ENCODE measurements at regions not wholly inside any gene's neighbourhood (a gene's known extent, or its start where the extent isn't known, plus 50 kb on each side); places are given as distances from the start of the nearest gene placed in this dataset.

GRCh38 chr1:214952648-214953047 lies 129.9 kb upstream of the KCNK2 start:
- TF ChIP-seq POLR2A (IDR thresholded peaks at IDR 0.05), result no peak
- no peak for TF ChIP-seq CTCF (IDR thresholded peaks at IDR 0.05)
- H3K36me3 ChIP-seq (replicated peaks in 1 of 2), result no peaks in the 10 kb centered on the region
- H3K9me3 ChIP-seq (replicated peaks in 1 of 3), result no peaks in the 10 kb centered on the region
- DNase-seq, result no peak
- no peak overlapping the region for H3K27ac ChIP-seq
- 74 to 90% (median 86%) methylated on average over 7 of the region's 7 CpGs for WGBS, 4 donors
- intact Hi-C loops (cut with DNase I), result no loop called here
- no peak overlapping the region for H3K4me3 ChIP-seq
- no peaks in the 10 kb centered on the region for H3K27me3 ChIP-seq
- H3K4me1 ChIP-seq (replicated peaks in 1 of 2), result peaks cover 0 to 6% of the 10 kb centered on the region in 2 donors

- intact Hi-C loops (cut with DNase I), result no loop called here
- 92 to 100% (median 97%) methylated on average over 1 of the region's 1 CpG for WGBS, 4 donors
Observed at GRCh38 chr1:214953901-214954616, 128.5 kb upstream of the KCNK2 start.

GRCh38 chr1:214954617-214954949 lies 128.0 kb upstream of the KCNK2 start:
- TF ChIP-seq POLR2A (IDR thresholded peaks at IDR 0.05) (no peak), CTCF (IDR thresholded peaks at IDR 0.05) (no peak)
- intact Hi-C loops (cut with DNase I), result no loop called here
- Histone ChIP-seq H3K4me1 (replicated peaks in 1 of 2) (peaks cover 0 to 6% of the 10 kb centered on the region in 2 donors), H3K27ac (no peak overlapping the region), H3K36me3 (replicated peaks in 1 of 2) (no peaks in the 10 kb centered on the region), H3K9me3 (replicated peaks in 1 of 3) (no peaks in the 10 kb centered on the region), H3K4me3 (no peak overlapping the region), H3K27me3 (no peaks in the 10 kb centered on the region)
- no peak for DNase-seq

More at GRCh38 chr1:214953901-214954616, 128.5 kb upstream of the KCNK2 start:
- Histone ChIP-seq H3K27me3 (no peaks in the 10 kb centered on the region), H3K4me3 (no peak overlapping the region), H3K27ac (no peak overlapping the region), H3K4me1 (replicated peaks in 1 of 2) (peaks cover 0 to 6% of the 10 kb centered on the region in 2 donors), H3K9me3 (replicated peaks in 1 of 3) (no peaks in the 10 kb centered on the region), H3K36me3 (replicated peaks in 1 of 2) (no peaks in the 10 kb centered on the region)
- DNase-seq, result no peak
- no peak for TF ChIP-seq CTCF (IDR thresholded peaks at IDR 0.05)
- TF ChIP-seq POLR2A (IDR thresholded peaks at IDR 0.05), result no peak

- TF ChIP-seq POLR2A (IDR thresholded peaks at IDR 0.05), result no peak
- TF ChIP-seq CTCF (IDR thresholded peaks at IDR 0.05), result no peak
- no peak overlapping the region for H3K4me3 ChIP-seq
- 67 to 77% (median 72%) methylated on average over 8 of the region's 8 CpGs for WGBS, 4 donors
Observed at GRCh38 chr1:214957330-214958137, 125.0 kb upstream of the KCNK2 start.

More at GRCh38 chr1:214957330-214958137, 125.0 kb upstream of the KCNK2 start:
- peak in 5 of 7 donors; percentile 23 to 57 (median 47) for DNase-seq
- no peaks in the 10 kb centered on the region for H3K27me3 ChIP-seq
- H3K36me3 ChIP-seq (replicated peaks in 1 of 2), result no peaks in the 10 kb centered on the region
- H3K4me1 ChIP-seq (replicated peaks in 1 of 2), result peaks cover 0 to 6% of the 10 kb centered on the region in 2 donors
- no peaks in the 10 kb centered on the region for H3K9me3 ChIP-seq (replicated peaks in 1 of 3)
- intact Hi-C loops (cut with DNase I), result no loop called here
- H3K27ac ChIP-seq, result no peak overlapping the region

Data from adrenal gland (tissue), 9 donors.